GM12873 (cell line): ENCODE measurements at regions not wholly inside any gene's neighbourhood (a gene's known extent, or its start where the extent isn't known, plus 50 kb on each side); places are given as distances from the start of the nearest gene placed in this dataset.

Source experiments
- CTCF ChIP-seq: IDR thresholded peaks from 2 replicates; pipeline ENCODE4 v1.5.1; 2012; ENCODE audit warnings: low read depth, mild to moderate bottlenecking, moderate library complexity, low read length, control low read depth; ENCODE audit not compliant: insufficient read depth; ENCODE audit errors: missing control alignments

GRCh38 chr7:81623251-81623855 is 146.5 kb downstream of the HGF start:
- TF ChIP-seq CTCF = no peak

- no peak for TF ChIP-seq CTCF
These were observed 148.0 kb downstream of the HGF start for GRCh38 chr7:81621893-81622292.

- no peak for TF ChIP-seq CTCF
These were observed 151.3 kb downstream of the HGF start for GRCh38 chr7:81618396-81619014.

GRCh38 chr7:81616951-81617350 is 152.9 kb downstream of the HGF start:
- TF ChIP-seq CTCF = no peak

GRCh38 chr7:81611805-81612204 is 158.0 kb downstream of the HGF start:
- TF ChIP-seq CTCF = no peak

GRCh38 chr7:81611040-81611439 is 158.8 kb downstream of the HGF start:
- no peak for TF ChIP-seq CTCF

GRCh38 chr7:81608748-81609382 is 161.0 kb downstream of the HGF start:
- TF ChIP-seq CTCF = no peak
